ENCODE measurements at regions not wholly inside any gene's neighbourhood (a gene's known extent, or its start where the extent isn't known, plus 50 kb on each side); places are given as distances from the start of the nearest gene placed in this dataset.

DNA sequence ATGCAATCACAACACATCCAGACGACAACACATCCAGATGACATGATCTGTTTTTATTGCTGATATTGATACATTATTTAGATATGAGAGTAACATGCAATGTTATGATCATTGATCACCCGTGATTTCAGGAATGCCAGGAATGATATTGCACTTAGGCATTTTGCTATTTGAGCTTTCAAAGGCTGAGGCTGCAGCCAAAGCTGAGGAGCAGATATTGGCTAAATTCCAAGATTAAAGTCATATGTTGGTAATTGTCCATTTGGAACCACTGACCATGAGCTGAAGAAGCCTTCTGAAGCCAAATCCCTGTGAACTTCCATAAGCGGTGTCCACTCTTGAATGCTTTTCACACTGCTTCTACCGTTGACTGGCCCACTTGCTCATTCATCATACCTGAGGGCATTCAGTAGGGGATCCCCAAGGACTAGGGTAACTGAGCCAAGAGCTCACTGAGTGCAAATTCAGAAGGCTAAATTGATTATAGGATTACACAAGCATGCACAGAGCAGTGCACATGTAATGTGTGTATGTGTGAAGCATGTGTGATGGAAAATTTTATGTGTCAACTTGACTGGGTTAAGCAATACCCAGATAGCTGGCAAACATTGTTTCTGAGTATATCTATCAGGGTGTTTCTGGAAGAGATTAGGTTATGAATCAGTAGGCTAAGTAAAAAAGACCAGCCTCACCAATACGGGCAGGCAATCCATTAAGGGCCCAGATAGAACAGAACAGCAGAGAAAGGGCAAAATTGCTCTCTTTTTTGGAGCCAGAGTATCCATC, 92.1 kb upstream of the PLAAT1 start:
- TF ChIP-seq, protein P1, sequence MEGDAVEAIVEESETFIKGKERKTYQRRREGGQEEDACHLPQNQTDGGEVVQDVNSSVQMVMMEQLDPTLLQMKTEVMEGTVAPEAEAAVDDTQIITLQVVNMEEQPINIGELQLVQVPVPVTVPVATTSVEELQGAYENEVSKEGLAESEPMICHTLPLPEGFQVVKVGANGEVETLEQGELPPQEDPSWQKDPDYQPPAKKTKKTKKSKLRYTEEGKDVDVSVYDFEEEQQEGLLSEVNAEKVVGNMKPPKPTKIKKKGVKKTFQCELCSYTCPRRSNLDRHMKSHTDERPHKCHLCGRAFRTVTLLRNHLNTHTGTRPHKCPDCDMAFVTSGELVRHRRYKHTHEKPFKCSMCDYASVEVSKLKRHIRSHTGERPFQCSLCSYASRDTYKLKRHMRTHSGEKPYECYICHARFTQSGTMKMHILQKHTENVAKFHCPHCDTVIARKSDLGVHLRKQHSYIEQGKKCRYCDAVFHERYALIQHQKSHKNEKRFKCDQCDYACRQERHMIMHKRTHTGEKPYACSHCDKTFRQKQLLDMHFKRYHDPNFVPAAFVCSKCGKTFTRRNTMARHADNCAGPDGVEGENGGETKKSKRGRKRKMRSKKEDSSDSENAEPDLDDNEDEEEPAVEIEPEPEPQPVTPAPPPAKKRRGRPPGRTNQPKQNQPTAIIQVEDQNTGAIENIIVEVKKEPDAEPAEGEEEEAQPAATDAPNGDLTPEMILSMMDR (IDR thresholded peaks at IDR 0.05; ENCODE audit: low read depth, low read length): no peak
- no peak for TF ChIP-seq EZH2phosphoT487 (IDR thresholded peaks at IDR 0.05; ENCODE audit: low read depth)
